Forelimb muscle (tissue), 1 donor: ENCODE measurements at regions not wholly inside any gene's neighbourhood (a gene's known extent, or its start where the extent isn't known, plus 50 kb on each side); places are given as distances from the start of the nearest gene placed in this dataset.
"Not testable (repeated sequence)": the region's sequence is repeated elsewhere in the genome, so short reads cannot be mapped to it uniquely, and the experiment has no call there.

Experiments used
- DNase-seq: peaks from one replicate; pipeline ENCODE4 v3.0.0-alpha.2; 2013; ENCODE audit warnings: low read depth

GRCh38 chr20:12946789-12947188 lies 62.0 kb upstream of the SPTLC3 start:
- DNase-seq = no peak

GRCh38 chr20:12947691-12948090 lies 61.1 kb upstream of the SPTLC3 start:
- no peak for DNase-seq

DNA sequence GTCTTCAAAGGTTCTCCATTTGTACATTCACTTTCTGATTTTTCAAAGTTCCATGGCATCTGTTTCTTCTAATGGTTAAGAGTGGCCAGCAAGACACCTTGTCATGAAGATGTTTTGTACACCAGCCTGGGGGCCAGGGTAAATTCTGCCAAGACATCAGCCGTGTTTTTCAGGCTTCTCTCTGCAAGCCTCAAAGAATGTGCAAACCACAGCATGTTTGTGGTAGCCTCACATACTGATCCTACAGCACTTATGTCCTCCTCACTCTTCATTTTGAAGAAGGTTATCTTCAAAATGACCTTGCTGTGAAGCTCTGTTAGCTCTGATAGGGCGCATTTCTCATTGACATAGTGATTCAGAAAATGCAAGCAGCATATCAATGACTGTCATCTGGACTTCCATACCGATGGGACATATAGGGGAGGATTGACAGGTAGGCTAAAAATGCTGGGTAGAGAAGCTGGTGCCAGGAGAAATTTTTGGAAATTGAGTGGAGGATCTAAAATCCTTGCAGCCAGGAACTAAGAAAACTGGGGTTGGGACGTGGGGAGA lies 59.3 kb upstream of the SPTLC3 start:
- no peak for DNase-seq

- not testable (repeated sequence) for DNase-seq
These were observed 54.5 kb upstream of the SPTLC3 start for GRCh38 chr20:12954254-12954653.

DNA sequence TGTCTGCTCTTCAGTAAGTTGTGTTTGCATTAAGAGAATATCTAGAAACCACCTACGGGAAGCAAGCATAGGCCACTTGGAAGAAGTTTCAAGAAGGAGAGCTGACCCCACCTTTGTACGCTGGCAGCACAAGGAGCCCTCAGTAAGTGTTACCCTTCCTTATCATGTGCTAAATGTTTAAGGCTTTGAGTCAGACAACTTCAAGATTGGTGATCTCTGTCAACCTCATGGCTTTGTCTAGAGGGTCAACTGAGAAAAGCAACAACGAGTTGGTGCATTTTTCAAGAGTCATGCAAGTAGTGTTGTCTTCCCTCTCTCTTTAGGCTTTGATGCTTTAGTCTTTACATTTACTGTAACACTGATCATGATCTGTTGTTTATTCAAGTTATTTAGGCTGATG lies 53.2 kb upstream of the SPTLC3 start:
- no peak for DNase-seq

DNA sequence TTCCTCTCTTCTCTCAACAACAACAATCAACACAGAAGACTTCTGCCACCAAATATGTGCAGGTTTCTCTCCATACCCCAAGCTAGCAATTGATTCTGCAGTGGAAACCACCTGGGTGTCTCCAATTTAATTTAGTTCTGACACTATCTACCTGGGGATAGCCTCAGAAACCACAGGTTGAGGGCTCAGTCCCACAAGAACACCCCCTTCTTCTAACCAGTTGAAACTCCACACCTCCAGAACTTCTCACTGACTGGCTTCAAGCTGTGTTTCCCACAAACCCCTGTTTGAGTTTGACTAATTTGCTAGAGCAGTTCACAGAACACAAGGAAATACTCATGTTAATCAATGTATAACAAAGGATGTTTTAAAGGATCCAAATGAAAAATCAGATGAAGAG lies 52.5 kb upstream of the SPTLC3 start:
- DNase-seq = no peak

GRCh38 chr20:12957968-12958367 lies 50.8 kb upstream of the SPTLC3 start:
- no peak for DNase-seq
